ENCODE measurements at regions not wholly inside any gene's neighbourhood (a gene's known extent, or its start where the extent isn't known, plus 50 kb on each side); places are given as distances from the start of the nearest gene placed in this dataset.
"Not testable (repeated sequence)": the region's sequence is repeated elsewhere in the genome, so short reads cannot be mapped to it uniquely, and the experiment has no call there.

DNA sequence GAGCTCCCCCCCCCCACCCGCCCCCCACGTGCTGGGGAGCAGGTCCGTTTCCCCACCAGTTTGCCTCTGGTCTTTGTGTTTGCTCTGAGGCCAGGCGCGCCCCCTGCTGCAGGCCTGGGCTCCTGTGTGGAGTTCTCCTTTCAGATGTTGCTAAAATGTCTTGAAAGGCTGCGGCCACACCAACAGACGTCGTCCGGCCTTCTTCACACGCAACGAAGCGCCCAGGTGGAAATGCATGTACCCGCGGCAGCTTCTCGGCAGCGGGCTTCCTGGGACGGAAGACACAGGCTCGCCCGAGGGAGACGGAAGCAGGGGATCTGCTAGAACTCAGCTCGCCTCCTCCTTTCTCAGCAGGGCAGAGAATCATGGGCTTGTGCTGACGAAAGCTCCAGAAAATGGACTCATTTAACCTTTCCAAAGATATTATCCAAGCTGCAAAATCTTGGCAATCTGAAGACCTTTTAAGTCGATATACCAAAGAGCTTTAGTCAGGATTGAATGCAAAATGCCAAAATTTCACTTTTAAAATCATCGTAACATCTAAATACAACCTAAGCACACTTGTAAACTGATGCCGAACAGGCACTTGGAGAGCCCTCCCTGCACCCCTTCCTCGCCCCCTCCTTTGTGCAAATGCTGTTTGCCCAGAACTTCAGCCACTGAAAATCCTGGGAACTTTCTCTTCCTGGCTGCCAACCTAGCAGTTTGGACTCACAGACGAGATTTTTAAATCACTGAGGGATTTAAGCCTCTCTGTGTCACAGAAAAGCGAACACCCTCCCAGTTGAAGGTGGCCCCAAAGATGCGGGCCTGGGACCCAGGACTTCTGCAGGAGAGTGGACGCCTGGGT, 125.5 kb upstream of the ZNF516 start:
- in situ Hi-C loops (cut with HindIII; ENCODE audit: low pct_unique_long_range_greater_than_20kb, low sequenced_read_pairs), result no loop called here
- DNase-seq (ENCODE audit: low read depth), result no peak

DNA sequence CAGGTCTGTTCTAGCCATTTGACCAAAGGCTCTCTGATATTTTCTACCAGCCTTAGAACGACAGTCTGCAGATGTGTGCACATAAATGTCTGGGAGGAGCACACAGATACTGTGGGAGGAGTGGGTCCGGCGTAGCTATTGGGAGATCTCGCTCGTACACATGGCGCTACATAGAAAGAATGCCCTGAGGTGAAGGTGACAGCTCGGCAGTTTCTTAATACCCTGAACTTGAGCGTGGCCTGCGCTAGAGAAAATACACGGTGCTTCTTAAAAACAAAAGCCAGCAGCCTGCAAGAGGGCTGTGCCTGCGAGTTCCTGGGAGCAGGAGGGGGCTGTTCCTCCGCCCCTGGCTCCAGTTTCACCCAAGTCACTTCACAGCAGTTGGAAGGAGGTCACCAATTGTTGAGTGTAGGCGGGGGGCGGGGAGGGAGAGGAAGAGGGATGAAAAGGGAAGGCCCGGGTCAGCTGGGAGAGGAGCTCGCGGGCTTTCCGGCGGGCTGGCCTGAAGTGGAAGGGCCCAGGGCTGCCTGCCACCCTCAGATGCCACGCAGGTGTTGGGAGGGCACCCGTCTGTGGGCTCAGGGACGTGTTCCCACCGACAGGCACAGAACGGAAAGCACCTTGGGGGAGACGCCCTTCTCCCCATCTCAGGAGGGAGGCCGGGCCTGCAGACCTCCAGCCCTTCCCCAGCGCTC, 124.7 kb upstream of the ZNF516 start:
- in situ Hi-C loops (cut with HindIII; ENCODE audit: low pct_unique_long_range_greater_than_20kb, low sequenced_read_pairs), result no loop called here
- no peak for DNase-seq (ENCODE audit: low read depth)

DNA sequence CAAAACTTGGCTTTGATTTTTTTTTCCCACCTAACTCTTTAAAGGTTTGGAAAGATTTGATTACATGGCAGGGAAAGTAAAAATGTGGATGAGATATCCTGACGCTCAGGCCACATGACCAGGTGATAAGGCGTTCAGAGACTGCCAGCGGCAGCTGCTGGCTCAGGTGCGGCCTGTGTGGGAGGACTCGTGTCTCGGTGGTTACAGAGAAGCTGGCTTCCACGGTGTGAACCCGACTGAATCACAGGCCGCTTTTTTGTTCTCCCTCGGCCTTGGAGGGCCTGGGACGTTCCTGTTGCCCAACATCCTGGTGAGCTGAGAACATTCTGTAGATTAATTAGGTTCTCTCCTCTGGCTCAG, 124.2 kb upstream of the ZNF516 start:
- in situ Hi-C loops (cut with HindIII; ENCODE audit: low pct_unique_long_range_greater_than_20kb, low sequenced_read_pairs), result no loop called here
- no peak for DNase-seq (ENCODE audit: low read depth)

DNA sequence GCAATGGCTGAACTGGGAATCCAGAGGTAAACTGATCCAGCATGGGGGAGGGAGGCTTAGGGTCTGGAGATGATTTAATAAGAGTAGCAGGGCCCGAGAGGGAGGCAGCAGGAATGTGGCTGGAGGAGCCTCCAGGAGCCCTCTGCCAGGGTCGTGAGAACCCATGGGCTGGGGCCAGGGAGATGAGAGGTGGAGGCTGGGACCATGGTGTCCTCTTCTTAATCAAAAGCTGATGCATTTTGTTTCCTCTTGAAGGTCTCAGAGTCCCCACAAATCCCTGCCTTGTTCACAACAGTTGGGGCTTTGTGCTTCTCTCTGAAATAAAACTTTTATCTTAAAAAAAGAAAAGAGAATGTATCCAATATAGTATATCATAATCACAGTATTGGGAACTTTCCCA, 123.7 kb upstream of the ZNF516 start:
- in situ Hi-C loops (cut with HindIII; ENCODE audit: low pct_unique_long_range_greater_than_20kb, low sequenced_read_pairs), result no loop called here
- DNase-seq (ENCODE audit: low read depth), result no peak

DNA sequence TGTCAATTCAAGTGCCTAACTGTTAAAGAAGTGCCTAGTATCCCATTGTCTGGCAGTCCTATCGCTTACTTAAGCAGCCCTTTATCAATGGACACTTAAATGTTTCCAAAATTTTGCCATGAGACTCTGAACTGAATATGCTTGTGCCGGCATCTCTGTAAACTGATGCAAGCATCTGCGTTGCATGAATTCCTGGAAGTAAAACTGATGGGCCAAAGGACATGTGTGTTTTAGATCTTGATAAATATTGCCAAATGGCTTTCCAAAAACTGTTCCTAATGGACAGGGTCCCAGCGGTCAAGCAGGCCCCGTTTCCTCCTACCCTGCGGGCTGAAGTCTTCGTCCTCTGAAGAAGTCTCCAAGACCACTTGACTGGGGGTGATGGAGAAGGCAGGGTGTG, 121.3 kb upstream of the ZNF516 start:
- DNase-seq (ENCODE audit: low read depth), result no peak
- in situ Hi-C loops (cut with HindIII; ENCODE audit: low pct_unique_long_range_greater_than_20kb, low sequenced_read_pairs), result no loop called here

DNA sequence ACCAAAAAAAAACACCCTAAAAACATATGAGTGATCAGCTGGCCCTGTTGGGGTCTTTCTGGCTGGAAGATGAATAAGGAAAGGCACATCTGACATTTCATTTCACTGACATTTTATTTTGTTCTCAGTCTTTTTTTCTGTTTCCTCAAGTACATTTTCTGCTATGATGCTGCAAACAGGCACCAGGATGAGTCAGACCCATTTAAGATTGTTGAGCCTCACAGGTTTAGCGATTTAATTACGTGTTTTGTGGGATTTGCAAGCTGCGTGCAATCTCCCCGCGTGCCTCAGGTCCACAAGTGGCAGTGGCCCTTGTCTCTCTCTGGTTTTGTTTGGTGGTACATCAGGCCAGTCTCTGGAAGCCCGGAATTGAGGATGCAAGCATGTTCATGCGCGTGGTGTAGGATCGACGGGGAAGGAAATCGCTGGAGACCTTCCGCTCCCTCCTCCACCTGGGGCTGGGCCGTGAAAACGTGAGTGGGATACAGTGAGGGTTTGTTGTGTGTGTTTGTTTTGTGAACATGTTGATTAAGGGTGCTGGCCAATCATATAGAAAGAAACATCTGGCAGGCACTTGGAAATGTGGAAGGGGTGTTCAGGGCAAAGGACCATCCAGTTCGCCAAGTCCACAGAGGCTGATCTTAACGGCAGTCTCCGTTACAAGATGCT, 120.2 kb upstream of the ZNF516 start:
- DNase-seq (ENCODE audit: low read depth), result no peak

DNA sequence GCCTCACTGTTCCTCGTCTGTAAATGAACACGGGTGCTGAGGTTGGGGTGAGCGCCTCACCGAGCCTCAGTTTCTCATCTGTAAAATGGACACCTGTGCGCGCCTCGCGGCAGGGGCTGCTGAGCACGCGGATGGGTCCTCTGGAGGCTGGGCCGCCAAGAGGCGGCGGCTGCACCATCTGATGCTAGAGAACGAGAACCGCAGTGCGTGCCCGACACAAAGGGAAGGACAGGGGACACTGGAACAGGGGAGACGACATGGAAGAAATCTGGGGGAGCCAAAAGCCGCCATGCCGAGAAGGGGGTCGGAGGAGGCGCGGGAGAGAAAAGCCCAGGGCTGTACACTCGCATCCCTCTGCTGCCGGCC, 118.7 kb upstream of the ZNF516 start:
- in situ Hi-C loops (cut with HindIII; ENCODE audit: low pct_unique_long_range_greater_than_20kb, low sequenced_read_pairs), result no loop called here
- DNase-seq (ENCODE audit: low read depth), result no peak

More for the DNA sequence above, 120.2 kb upstream of the ZNF516 start:
- in situ Hi-C loops (cut with HindIII; ENCODE audit: low pct_unique_long_range_greater_than_20kb, low sequenced_read_pairs), result no loop called here

DNA sequence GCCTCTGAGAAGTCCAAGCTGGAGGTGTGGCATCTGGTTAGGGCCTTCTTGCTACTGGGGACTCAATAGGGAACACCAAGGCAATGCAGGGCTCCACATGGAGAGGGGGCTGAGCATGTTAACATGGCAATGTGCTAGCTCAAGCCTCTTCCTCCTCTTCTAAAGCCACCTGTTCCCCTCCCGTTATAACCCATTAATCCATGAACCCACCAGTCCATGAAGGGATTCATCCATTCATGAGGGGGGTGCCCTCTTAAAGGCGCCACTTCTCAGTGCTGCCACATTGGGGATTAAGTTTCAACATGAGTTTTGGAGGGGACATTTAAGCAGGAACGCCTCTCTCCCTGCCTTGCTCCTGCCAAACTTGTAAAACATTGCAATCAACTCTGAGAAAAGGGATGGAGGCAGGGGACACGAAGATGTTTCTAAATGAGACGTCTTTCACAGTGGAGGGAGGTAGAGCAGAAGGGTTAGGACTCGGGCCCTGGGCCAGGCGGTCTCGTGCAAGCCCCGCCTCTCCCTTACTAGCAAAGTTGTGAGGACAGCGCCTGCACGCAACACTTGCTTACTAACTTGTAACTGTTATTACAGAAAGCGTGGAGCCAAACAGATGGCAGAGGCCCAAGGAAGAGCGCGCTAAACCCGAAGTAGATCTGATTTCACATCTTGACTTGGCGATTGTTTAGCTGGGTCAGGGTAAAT, 118.2 kb upstream of the ZNF516 start:
- in situ Hi-C loops (cut with HindIII; ENCODE audit: low pct_unique_long_range_greater_than_20kb, low sequenced_read_pairs), result no loop called here
- no peak for DNase-seq (ENCODE audit: low read depth)

DNA sequence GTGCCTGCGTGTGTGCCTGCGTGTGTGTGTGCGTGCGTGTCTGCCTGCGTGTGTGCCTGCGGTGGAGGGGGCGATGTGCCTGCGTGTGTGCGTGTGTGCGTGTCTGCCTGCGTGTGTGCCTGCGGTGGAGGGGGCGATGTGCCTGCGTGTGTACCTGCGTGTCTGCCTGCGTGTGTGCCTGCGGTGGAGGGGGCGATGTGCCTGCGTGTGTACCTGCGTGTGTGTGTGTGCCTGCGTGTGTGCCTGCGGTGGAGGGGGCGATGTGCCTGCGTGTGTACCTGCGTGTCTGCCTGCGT, 116.7 kb upstream of the ZNF516 start:
- DNase-seq (ENCODE audit: low read depth); in situ Hi-C loops (cut with HindIII; ENCODE audit: low pct_unique_long_range_greater_than_20kb, low sequenced_read_pairs): not testable (repeated sequence)

DNA sequence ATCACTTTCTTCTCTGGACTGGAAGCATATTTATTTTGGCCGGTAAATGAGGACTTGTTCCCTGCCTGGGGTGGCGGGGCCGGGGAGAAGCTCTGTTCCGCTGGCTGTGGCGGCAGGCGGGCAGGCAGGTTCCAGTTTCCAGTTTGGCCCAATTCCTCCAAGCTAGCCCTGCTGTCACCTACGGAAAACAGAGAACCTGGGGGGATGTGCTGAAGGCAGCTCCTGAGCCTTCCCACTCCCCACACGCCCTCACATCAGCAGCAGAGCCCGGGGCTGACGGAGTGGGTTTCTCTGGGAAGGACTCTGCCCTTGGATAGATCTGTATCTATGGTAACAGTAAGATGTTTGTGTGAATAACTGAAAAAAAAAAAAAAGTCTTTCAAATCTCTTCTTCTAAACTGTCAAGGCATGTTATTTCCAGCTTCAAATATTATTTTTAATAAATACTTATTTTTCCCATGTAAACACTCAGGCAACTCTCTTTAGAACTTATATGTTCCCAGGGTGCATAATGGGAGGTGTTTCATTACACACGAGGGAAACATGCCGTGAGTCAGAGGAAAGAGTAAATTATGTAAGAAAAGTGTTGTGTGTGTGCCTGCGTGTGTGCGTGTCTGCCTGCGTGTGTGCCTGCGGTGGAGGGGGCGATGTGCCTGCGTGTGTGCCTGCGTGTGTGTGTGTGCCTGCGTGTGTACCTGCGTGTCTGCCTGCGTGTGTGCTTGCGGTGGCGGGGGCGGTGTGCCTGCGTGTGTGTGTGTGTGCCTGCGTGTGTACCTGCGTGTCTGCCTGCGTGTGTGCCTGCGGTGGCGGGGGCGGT, 116.1 kb upstream of the ZNF516 start:
- DNase-seq (ENCODE audit: low read depth), result no peak
- in situ Hi-C loops (cut with HindIII; ENCODE audit: low pct_unique_long_range_greater_than_20kb, low sequenced_read_pairs), result no loop called here

DNA sequence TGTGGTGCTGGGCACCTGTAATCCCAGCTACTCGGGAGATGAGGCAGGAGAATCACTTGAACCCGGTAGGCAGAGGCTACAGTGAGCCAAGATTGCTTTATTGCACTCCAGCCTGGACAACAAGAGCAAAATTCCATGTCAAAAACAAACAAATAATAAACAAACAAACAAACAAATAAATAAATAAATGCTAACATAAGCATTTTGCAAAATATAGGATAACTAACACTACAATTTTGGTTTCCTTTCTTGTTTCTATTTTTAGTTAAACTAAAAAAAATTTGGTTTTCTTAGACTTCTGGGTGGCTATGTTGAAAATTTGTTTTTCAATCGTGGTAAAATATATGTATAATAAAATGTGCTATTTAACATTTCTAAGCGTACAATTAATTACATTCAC, 115.0 kb upstream of the ZNF516 start:
- DNase-seq (ENCODE audit: low read depth), result no peak
- in situ Hi-C loops (cut with HindIII; ENCODE audit: low pct_unique_long_range_greater_than_20kb, low sequenced_read_pairs), result no loop called here

DNA sequence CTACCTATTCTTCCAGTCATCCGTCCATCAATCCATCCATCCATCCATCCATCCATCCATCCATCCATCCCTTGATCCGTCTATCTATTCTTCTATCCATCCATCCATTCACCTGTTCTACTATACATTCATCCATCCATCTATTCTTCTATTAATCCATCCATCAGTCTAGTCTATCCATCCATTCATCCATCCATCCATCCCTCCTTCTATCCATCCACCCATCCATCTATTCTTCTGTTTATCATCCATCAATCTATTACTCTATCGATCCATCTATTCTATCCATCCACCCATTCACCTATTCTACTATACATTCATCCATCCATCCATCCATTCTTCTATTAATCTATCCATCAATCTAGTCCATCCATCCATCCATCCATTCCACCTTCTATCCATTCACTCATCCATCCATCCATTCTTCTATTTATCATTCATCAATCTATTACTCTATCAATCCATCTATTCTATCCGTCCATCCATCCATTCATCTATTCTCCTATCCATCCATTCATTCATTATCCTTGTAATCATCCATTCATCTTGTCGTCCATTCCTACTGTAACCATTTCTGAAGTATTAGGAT, 110.4 kb upstream of the ZNF516 start:
- in situ Hi-C loops (cut with HindIII; ENCODE audit: low pct_unique_long_range_greater_than_20kb, low sequenced_read_pairs), result no loop called here

DNA sequence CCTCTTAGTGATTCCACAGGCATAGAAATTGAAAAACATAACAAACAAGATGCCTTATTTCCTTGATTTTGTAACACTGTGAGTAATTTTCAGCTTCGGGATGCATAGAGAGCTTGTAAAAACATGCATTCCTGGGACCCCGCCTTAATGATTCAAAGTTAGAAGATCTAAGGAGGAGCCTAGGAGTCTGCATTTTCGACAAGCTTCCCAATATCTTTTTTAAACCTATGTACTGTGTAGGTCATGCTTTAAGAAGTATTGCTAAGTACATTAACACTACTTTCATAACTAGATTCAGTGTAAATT, 109.8 kb upstream of the ZNF516 start:
- no peak for DNase-seq (ENCODE audit: low read depth)
- in situ Hi-C loops (cut with HindIII; ENCODE audit: low pct_unique_long_range_greater_than_20kb, low sequenced_read_pairs), result no loop called here

More for the DNA sequence above, 110.4 kb upstream of the ZNF516 start:
- DNase-seq (ENCODE audit: low read depth), result no peak

DNA sequence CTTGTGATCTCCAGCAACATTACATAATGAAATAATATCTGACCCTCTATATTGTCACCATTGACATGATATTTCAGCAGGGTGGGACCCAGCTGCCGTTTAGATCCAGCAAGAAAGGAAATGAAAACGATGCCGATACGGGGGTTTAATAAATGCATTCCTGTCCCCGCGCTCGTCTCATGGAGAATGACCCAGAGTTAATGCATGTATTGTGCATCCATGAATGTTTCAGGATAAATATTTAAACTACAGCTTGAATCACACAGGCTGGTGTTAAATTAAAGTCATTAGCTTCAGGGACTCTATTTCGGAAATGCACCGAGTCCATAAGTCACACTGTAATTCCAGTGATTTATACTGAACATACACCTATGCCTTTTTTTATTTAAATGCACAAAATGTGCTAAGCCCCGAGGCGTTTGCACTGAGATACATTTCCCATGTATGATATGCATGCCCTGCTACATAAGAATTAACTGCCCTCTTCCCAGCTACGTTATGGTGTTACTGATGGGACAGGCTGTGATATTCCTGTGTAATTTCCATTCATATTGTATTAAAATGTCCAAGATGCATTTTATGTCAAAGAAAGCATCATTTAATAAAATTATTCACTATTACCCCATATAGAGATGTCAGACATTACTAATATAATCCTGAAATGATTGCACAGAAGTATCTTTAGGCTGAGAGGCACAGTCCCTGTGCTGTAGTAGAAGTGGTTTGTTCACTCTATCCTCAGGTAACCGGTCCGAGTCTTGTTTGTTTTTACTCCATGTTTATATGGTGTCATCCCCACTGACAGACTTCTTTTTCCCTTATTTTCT, 109.3 kb upstream of the ZNF516 start:
- DNase-seq (ENCODE audit: low read depth), result no peak
- in situ Hi-C loops (cut with HindIII; ENCODE audit: low pct_unique_long_range_greater_than_20kb, low sequenced_read_pairs), result no loop called here

DNA sequence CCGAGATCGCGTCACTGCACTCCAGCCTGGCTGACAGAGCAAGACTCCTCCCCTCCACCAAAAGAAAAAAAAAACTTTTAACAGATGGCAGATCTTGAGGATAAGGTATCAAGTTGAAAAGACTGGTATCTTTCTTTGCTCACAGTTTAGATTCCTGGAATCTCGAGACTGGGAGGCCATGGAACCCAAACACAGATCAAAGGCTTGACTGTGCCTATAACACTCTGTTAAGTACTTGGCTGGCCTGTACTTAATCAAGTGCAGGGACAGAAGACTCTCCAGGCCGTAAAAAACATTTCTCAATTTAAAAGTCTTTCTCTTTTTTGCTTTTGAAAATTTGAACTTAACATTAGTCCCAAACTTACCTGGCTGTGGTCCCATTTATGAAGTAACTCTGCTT, 107.1 kb upstream of the ZNF516 start:
- no peak for DNase-seq (ENCODE audit: low read depth)
- in situ Hi-C loops (cut with HindIII; ENCODE audit: low pct_unique_long_range_greater_than_20kb, low sequenced_read_pairs), result no loop called here

DNA sequence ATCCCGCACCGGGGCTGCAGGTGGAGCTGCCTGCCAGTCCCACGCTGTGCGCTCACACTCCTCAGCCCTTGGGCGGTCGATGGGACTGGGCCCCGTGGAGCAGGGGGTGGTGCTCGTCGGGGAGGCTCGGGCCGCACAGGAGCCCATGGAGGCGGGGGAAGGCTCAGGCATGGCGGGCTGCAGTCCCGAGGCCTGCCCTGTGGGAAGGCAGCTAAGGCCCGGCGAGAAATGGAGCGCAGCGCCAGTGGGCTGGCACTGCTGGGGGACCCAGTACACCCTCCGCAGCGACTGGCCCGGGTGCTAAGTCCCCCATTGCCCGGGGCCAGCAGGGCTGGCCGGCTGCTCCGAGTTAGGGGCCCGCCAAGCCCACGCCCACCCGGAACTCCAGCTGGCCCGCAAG, 105.0 kb upstream of the ZNF516 start:
- in situ Hi-C loops (cut with HindIII; ENCODE audit: low pct_unique_long_range_greater_than_20kb, low sequenced_read_pairs); DNase-seq (ENCODE audit: low read depth): not testable (repeated sequence)

DNA sequence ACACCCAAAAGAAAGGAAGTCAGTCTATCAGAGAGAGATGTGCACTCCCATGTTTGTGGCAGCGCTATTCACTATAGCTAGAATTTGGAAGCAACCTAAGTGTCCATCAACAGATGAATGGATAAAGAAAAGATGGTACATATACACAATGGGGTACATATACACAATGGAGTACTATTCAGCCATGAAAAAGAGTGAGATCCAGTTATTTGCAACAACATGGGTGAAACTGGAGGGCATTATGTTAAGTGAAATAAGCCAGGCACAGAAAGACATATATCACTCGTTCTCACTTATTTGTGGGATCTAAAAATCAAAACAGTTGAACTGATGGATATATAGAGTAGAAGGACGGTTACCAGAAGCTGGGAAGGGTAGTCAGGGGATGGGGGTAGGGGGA, 99.9 kb upstream of the ZNF516 start:
- no peak for DNase-seq (ENCODE audit: low read depth)

More for the DNA sequence above, 99.9 kb upstream of the ZNF516 start:
- in situ Hi-C loops (cut with HindIII; ENCODE audit: low pct_unique_long_range_greater_than_20kb, low sequenced_read_pairs), result no loop called here

Data from Caki2 (cell line).